NCI-H2227 (cell line): ENCODE measurements at regions not wholly inside any gene's neighbourhood (a gene's known extent, or its start where the extent isn't known, plus 50 kb on each side); places are given as distances from the start of the nearest gene placed in this dataset.
"Not testable (repeated sequence)": the region's sequence is repeated elsewhere in the genome, so short reads cannot be mapped to it uniquely, and the experiment has no call there.

Source experiments
- DNase-seq: peaks from one replicate; lab custom pipeline; 2025; ENCODE audit not compliant: unreplicated experiment; lab: John Stamatoyannopoulos, UW

DNA sequence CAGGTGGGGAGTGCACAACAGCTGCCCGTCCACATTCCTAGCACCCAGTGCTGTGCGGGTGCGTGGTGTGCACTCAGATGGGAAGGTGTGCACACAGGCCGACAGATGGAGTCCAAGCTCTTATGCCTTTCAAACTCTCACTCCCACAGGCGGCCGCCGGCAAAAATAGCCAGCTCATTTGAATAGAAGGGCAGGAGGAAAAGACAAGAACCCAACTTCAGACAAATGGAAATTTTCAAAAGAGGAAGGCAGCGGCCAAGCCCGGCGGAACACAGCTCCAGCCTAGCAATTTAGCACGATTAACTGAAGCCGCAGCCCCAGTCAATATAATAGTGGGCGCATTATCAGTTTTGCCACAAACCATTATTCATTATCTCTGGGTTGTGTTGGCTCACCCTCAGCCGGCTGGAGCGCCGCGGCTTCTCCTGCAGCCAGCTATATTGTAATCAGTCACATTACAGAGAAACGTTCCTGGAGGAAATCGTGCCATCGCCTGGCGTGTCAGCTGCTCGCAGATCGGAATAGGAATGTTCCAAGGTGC, 103.9 kb upstream of the SEC14L1 start:
- DNase-seq = peak; percentile 83

DNA sequence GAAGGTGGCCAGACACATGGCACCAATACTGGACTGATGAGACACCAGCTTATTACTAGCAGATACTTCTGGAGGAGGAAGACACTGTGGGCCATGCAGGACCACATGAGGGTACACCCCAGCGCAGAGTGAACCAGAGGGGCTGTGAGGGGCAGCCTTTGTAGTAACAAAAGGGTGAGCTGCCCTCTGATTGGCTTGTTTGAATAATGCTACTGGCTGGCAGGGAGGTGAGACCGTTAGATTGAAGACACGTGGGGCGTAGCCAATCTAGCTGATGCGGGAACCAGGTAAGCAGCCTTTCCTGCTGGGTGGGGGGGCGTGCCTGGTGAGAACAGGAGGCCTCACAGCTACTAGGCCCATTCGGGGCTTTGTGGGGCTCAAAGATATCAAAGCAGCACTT, 102.8 kb upstream of the SEC14L1 start:
- DNase-seq = no peak

DNA sequence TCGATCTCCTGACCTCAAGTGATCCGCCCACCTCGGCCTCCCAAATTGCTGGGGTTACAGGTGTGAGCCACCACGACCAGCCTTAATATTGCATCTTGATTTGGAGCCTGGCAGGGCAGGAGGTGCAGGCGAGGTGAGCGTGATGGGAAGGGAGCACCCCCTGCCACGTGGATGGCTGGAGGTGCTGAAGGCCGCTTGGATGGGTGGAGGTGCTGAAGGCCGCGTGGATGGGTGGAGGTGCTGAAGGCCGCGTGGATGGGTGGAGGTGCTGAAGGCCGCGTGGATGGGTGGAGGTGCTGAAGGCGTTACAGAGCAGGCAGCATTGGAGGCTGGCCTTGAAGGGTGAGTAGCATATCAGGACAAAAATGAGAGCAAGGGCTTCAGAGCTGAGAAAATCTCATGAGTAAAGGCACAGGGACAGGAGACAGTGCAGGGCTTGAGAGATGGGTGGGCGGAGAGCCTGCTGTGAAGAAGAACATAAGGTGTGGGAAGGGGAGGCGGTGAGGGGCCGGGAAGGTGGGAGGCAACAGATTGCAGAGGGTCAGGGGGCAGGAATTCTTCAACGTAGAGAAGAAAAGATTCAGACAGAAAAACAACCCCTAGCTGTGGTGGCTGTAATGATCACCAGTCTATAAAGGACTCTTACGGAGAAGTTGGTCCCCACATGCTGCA, 101.7 kb upstream of the SEC14L1 start:
- DNase-seq = no peak

DNA sequence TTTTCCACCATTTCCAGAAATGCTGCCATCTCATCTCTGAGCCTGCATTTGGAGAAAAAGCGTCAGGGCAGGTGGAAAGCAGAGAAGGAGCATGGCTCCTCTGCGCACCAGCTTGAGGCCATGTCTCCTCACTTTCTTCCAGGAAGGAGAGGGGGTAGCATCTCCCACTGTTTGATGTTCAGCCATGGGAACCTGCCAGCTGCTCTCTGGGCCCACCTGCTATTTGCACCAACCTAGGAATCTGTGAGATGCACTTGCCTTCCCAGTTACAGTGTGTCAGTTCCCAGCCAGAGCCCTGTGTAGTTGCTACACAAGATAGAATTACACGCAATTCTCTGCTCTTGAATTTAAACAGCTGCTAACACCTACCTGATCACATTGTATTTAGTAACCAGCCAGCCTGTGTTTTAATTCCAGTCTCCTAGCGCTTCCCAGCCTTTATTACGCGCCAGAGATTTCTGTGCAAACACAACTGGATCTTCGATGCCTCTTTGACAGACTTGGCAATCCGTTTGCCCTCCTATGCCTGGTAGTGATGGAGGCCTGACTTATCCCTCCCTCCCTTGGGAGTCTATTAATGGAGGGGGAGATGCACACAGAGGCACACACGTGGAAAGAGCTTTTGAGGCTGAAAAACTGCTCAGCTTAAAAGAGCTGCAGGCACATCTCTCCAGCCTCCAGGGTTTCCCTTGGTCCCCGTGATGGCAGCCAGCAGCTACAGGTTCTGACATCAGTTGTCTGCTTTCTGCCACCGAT, 98.1 kb upstream of the SEC14L1 start:
- peak; percentile 44 for DNase-seq

DNA sequence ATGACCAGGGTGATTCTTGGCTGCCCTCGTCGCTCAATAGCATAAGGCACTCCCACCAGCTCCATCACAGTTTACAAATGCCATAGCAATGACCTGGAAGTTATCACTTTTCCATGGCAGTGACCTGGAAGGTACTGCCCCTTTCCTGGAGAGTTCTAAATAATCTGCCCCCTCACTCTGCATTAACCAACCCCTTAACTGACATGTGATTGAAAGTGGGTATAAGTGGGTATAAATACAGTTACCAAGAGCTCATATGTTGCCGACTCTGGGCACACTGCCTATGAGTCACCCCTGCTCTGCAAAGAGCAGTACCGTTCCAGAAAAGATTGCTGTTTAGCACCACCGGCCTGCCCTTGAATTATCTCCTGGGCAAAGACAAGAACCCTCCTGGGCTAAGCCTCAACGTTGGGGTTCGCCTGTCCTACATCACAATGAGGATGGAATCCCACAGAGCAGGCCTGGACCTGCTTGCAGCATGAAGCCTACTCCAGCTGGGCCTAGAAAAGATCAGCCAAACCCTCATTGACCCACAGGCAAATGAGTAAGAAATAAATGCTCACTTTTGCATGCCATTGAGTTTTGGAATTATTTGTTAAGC, 95.2 kb upstream of the SEC14L1 start:
- no peak for DNase-seq

DNA sequence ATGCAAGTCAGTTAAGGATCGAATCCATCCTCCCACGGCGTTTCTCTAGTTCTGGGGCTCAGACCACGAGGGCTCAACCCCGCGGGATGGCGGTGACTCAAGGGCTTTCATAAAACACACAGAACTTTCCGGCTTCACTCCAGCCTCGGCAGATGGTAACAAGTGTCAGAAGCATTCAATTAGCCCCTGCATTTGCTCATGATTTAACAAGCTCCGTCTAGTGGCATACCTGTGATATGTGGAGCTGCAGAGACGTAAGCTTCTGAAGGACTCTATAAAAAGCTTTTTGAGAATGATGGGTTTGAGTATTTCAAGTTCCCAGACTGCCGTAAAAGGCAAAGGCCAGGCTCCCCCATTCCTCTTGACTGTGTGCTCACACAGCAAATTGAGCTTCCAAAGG, 91.3 kb upstream of the SEC14L1 start:
- peak; percentile 68 for DNase-seq

DNA sequence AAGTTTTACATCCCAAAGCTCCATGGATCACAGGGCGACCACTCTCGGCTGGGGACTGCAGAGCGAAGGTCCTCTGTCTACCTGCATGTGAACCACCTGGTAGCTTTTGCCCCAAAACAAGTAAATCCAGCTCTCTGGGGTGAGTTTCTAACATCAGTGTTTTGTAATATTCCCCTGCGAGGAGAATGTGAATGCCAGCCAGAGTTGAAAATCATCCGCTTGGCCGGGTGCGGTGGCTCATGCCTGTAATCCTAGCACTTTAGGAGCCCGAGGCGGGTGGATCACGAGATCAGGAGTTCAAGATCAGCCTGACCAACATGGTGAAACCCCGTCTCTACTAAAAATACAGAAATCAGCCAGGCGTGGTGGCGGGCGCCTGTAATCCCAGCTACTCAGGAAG, 89.9 kb upstream of the SEC14L1 start:
- DNase-seq = not testable (repeated sequence)

DNA sequence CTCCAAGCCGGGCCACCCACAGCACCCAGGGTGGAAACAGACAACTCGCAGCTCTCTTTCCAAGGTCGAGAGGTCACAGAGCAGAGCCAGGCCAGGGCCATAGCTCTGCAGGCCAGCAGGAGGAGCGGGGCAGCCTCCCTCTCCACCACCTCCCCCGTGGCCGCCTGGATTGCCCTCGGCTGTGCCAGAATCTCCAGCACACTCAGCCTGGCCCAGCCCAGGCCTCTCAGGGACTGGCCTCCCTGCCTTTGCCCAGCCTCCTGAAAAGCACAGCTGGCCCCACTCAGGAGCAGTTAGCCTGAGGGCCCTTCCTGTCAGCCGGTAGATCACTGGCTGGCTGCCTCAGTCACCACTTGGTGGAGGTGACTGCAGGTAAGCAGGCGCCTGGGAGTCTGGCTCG, 85.8 kb upstream of the SEC14L1 start:
- no peak for DNase-seq

DNA sequence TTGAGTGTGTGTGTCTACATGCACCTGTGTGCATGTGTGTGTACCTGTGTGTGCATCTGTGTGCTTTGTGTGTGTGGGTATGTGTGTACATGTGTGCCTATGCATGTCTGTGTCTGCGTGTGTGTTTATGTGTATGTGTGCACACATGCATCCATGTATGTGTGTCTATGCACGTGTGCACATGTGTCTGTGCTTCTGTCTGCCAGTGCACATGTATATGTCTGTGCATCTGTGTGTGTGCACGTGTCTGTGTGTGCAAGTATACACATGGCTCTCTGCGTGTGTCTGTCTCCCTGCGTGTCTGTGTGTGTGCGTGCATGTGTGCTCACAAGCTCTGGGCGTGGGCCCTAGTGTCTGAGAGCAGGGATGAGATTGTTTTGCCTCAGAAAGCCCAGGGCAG, 85.3 kb upstream of the SEC14L1 start:
- DNase-seq = no peak

DNA sequence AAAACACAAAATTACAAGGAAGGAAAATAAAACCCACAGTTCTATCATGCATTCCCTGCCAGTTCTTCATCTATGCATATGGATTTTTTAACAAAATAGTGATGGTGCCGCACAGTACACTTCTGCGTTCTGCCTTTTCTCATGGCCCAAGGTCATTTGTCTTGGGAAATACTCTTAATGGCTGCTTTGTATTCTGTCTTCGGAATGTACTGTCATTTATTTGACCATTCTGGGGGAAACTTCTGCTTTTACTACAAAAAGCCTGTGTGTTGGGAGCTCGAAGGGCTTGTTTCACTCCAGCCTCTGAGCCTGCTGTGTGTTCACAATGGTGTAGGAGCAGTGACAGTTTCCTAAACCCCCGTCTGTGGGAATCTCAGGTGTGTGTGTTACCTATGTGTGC, 82.8 kb upstream of the SEC14L1 start:
- no peak for DNase-seq

DNA sequence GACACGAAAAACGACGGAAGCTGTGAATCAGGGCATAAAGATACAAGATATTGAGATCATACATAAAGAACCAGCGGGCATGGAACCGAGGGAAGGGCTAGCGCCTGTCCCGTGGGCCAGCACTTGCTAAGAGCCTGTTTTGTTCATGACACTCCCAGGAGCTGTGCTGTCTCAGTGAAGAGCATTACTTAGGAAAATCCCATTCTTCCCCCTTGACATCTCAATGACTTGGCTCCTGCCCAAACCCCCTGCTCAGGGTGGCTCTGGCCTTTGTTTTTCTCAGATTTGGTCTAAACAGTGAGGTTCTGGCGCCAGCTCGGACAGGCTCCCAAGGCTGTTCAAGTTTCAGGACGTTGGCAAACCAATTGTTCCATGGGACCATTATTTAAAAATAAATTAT, 79.1 kb upstream of the SEC14L1 start:
- peak; percentile 39 for DNase-seq

DNA sequence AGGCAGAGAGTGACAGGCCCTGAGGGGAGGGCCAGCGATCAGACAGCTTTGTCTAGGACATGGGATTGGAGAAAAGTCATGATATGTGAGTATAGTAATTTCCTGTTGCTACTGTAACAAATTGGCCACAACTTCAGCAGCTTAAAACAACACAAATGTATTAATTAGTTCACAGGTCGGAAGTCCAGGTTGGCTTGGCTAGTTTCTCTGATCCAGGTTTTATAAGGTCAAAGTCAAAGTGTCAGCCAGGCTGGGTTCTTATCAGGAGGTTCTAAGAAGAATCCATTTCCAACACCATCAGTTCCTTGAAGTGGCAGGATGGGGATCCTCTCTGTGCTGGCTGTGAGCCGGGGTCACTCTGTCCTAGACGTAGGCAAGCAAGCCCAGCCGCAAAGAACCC, 76.2 kb upstream of the SEC14L1 start:
- DNase-seq = no peak

DNA sequence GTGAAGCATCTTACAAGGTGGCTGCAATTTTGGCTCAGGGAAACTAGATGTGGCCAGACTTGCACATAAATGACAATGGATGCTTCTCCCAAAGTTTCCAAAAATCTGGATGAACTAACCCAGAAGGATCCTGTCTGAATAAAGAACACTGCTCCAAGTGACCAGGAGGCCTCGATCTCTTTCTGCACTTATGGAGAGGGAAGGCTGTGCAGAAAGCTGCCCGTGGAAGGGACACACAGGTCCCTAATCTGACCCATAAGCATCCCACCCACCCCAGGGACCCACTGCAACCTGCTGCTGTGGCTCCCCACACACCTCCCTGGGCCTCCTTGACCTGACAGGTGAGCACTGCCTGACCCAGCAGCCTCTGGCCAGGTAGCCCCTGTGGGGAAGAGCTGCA, 74.6 kb upstream of the SEC14L1 start:
- DNase-seq = no peak

DNA sequence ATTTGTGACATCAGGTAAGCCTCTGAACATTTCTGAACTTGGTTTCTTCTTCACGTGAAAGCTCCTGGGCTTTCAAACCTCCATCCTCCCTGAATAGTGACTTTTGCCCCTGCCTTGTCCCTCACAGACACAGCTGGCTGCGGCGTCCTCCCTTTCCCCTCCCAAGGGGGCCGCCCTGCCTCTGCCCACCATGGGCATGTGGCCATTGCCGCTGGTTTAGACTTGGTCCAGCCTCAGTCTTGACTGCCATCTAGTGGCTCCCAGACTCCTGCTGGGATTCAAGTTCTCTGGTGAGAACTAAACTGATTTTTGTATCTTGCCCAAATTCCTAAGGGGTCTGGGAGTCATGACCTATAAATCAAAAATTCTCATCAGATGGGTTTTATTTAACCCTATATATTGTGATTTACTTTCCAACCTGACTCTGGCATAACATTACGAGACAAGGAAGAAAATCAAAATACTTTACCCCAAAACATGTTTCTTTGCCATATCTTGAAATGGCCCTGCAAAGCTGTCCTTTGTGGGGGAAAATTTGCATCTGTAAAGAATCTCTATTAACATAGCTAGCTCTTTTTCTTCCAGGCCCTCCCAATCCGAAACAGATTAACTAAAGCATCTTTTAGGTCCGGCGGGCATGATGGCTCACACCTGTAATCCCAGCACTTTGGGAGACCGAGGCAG, 73.9 kb upstream of the SEC14L1 start:
- peak; percentile 87 for DNase-seq

DNA sequence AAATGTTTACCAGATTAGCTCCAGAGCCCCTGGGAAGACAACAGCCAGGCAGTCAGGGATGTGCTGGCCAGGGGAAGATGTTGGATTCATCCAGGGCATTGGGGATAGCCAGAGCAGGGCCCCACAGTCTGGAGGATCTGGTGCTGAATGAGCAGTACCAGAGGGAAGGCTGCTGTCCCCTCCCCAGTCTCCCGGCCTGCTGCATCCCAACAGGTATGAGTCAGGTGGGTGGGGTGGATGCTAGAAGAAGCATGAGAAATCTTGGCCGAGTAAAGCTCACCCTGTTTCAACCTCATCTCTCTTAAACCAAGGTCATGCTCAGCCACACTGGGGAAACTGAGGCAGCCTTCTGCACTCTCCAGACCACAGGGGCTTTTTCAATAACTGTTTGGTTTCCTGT, 71.9 kb upstream of the SEC14L1 start:
- no peak for DNase-seq

DNA sequence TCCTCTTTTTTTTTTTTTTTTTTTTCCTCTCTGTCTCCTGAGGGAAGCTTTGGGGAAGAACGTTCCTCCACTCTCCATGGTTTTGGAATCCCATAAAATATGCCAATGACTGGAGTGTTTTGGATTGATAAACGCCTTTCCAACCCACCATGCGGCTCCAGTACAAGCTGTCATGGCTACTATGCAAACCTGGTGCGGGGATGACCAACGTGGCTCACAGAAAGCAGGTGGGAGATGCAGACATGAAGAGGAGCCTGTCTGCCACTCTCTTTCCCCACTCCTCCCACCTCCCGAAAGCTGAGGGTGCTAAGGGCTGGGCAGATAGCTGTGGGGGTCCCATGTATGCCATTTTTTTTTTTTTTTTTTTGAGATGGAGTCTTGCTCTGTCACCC, 69.9 kb upstream of the SEC14L1 start:
- DNase-seq = no peak

DNA sequence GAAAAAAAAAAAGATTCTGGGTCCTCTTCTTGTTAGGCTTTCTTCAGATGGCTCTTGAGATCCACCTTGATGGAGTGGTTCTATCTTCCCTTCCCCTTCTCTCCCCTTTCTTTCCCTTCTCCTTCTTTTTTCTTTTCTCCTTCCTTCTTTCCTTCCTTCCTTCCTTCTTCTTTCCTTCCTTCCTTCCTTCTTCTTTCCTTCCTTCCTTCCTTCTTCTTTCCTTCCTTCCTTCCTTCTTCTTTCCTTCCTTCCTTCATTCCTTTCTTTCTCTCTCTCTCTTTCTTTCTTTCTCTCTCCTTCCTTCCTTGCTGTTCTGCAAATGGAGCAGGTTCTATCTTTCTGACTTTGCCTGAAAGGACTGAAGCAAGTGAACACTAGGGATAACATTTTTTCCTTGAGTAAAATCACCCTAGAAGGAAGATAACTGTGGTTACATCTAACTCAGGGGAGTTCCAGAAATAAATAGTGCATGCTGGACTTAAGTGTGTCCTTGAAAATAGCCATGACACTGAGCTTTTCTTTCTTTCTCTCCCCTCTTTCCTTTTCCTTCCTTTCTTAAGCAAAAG, 68.8 kb upstream of the SEC14L1 start:
- DNase-seq = no peak

DNA sequence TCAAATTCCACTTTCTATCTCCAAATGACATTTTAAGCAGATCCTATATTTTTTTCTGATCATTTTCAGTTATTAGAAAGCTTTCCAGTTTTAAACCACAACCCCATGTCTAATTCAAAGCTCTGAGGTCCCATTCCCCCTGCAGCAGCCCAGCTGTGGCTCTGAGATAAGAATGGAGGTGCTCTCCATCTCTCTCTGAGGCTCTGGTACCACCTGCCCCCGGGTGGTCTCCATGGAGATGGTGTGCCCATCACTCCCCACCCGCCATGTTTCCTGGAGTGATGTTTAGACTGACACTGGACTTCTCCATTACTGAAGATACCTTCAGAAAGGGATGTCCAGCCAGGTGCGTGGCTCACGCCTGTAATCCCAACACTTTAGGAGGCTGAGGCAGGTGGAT, 68.1 kb upstream of the SEC14L1 start:
- no peak for DNase-seq

DNA sequence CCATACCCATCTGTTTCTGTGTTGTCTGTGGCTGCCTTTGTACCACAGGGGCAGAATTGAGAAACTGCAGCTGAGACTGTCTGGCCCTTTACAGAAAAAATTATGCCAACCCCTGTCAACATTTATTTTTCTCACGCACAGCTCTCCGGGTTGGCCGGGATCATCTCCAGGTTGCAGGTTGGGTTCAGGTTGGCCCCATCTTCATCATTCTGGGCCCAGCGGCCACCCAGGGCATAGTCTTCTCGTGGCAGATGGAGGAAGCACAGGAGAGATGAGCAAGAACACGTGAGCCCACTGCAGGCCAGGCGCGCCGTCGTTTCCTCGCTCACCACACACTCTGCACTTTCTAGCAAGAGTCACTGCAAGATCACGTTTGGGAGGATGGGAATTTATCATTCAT, 66.1 kb upstream of the SEC14L1 start:
- DNase-seq = no peak

DNA sequence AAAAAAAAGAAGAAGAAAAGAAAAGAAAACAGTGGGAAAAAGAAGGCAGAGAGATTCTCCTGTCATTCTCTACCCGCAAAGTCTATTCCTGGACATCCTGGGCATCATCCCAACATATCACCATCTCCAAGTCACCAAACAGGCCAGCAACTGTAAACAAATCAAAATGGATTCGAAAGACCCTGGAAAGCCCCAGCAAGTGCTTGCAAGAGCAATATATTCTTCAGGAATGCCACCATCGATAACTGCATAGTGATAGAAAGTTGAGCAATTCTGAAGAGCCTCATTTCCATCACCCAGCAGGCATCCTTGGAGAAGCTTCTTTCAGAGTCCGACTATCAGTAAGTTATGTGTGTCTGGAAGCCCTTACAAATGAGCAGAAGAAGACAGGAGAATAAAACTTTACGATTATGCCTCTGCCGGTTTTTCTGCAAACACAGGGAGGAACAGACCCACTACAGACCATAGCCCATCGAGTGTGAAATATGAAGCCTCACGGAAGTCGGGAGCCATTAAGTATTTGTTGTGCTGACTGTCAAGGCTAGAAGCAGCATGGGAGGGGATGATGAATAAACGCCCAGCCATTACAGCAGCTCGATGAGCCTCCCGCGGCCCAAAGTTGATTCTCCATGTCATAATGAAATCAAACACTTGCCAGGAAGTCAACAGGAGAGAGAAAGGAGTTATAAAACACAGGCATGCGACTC, 64.5 kb upstream of the SEC14L1 start:
- peak; percentile 48 for DNase-seq

DNA sequence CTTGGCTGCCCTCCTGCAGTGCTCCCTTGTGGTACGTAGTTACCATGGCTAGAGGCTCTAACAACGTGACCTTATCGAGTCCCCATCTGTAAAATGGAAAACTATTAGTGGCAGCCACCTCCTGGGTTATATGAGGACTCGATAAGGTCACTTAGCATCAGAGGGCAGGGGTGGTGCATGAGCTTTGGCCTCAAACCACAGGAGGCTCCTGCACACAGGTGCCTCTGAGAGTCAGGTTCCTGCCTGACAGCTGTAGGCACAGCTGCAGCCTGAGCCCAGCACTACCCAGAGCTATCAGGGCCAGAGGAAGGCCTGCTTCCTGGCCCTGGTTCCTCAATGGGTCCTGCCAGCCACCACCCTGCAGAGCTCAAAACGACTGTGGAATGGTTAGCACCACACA, 57.2 kb upstream of the SEC14L1 start:
- DNase-seq = no peak
